ENCODE measurements at regions not wholly inside any gene's neighbourhood (a gene's known extent, or its start where the extent isn't known, plus 50 kb on each side); places are given as distances from the start of the nearest gene placed in this dataset.

DNA sequence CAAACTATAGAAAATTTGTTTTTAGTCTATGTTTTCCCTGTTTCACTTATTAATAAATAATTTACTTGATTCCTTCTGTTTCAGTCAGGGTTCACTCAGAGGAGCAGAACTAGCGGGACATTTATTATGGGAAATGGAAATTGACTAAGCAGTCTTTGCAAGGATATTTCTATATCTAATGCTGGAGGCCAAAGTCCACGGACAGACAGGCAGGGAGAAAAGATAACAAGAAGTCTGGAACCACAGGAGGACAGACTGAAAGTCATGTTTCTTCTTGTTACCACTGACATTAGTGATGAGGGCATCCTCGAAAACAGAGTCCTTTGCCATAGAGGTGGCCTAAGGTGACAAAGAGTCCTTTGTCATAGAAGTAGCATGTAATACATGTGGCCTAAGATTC, 744.5 kb upstream of the TMPRSS15 start:
- TF ChIP-seq RAD21 (IDR thresholded peaks at IDR 0.05; ENCODE audit: low read depth), result no peak
- TF ChIP-seq YY1 (IDR thresholded peaks at IDR 0.05; ENCODE audit: low read depth), result no peak
- TF ChIP-seq, protein P1, sequence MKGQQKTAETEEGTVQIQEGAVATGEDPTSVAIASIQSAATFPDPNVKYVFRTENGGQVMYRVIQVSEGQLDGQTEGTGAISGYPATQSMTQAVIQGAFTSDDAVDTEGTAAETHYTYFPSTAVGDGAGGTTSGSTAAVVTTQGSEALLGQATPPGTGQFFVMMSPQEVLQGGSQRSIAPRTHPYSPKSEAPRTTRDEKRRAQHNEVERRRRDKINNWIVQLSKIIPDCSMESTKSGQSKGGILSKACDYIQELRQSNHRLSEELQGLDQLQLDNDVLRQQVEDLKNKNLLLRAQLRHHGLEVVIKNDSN (IDR thresholded peaks at IDR 0.05), result no peak
- TF ChIP-seq EP300 (IDR thresholded peaks at IDR 0.05; ENCODE audit: borderline replicate concordance), result no peak
- no peak for TF ChIP-seq ZBTB7A (IDR thresholded peaks at IDR 0.05; ENCODE audit: low read depth)
- no peak for TF ChIP-seq CREB1 (IDR thresholded peaks at IDR 0.05; ENCODE audit: low read depth)
- TF ChIP-seq, protein P2, sequence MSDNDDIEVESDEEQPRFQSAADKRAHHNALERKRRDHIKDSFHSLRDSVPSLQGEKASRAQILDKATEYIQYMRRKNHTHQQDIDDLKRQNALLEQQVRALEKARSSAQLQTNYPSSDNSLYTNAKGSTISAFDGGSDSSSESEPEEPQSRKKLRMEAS (IDR thresholded peaks at IDR 0.05), result no peak
- TF ChIP-seq EGR1 (IDR thresholded peaks at IDR 0.05), result no peak
- TF ChIP-seq FOXM1 (IDR thresholded peaks at IDR 0.05; ENCODE audit: borderline replicate concordance, low read depth), result no peak
- TF ChIP-seq TEAD4 (IDR thresholded peaks at IDR 0.05), result no peak
- TF ChIP-seq TCF12 (IDR thresholded peaks at IDR 0.05; ENCODE audit: low read depth), result no peak
- TF ChIP-seq, protein P3, sequence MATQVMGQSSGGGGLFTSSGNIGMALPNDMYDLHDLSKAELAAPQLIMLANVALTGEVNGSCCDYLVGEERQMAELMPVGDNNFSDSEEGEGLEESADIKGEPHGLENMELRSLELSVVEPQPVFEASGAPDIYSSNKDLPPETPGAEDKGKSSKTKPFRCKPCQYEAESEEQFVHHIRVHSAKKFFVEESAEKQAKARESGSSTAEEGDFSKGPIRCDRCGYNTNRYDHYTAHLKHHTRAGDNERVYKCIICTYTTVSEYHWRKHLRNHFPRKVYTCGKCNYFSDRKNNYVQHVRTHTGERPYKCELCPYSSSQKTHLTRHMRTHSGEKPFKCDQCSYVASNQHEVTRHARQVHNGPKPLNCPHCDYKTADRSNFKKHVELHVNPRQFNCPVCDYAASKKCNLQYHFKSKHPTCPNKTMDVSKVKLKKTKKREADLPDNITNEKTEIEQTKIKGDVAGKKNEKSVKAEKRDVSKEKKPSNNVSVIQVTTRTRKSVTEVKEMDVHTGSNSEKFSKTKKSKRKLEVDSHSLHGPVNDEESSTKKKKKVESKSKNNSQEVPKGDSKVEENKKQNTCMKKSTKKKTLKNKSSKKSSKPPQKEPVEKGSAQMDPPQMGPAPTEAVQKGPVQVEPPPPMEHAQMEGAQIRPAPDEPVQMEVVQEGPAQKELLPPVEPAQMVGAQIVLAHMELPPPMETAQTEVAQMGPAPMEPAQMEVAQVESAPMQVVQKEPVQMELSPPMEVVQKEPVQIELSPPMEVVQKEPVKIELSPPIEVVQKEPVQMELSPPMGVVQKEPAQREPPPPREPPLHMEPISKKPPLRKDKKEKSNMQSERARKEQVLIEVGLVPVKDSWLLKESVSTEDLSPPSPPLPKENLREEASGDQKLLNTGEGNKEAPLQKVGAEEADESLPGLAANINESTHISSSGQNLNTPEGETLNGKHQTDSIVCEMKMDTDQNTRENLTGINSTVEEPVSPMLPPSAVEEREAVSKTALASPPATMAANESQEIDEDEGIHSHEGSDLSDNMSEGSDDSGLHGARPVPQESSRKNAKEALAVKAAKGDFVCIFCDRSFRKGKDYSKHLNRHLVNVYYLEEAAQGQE (IDR thresholded peaks at IDR 0.05; ENCODE audit: low read depth), result no peak
- no peak for TF ChIP-seq CEBPB (IDR thresholded peaks at IDR 0.05)
